LNCaP clone FGC (cell line): ENCODE measurements at regions not wholly inside any gene's neighbourhood (a gene's known extent, or its start where the extent isn't known, plus 50 kb on each side); places are given as distances from the start of the nearest gene placed in this dataset.

Source experiments
- DNase-seq: peaks from one replicate; pipeline ENCODE4 v3.0.0-alpha.2; 2011; ENCODE audit warnings: low read depth
- H3K4me3 ChIP-seq: 2 replicates; pipeline ENCODE4 v1.5.1; 2011; ENCODE audit warnings: mild to moderate bottlenecking, low read depth, low read length, control low read depth
- TF ChIP-seq, protein P1 (sequence below): IDR thresholded peaks from 2 replicates; pipeline ENCODE4 v1.5.1; 2012; ENCODE audit warnings: mild to moderate bottlenecking; ENCODE audit not compliant: control insufficient read depth, insufficient read depth; ENCODE audit errors: extremely low read depth

- H3K4me3 ChIP-seq = peak overlapping the region; percentile 16; the same call in 1 of the 2 replicates
- DNase-seq = no peak
- TF ChIP-seq, protein P1, sequence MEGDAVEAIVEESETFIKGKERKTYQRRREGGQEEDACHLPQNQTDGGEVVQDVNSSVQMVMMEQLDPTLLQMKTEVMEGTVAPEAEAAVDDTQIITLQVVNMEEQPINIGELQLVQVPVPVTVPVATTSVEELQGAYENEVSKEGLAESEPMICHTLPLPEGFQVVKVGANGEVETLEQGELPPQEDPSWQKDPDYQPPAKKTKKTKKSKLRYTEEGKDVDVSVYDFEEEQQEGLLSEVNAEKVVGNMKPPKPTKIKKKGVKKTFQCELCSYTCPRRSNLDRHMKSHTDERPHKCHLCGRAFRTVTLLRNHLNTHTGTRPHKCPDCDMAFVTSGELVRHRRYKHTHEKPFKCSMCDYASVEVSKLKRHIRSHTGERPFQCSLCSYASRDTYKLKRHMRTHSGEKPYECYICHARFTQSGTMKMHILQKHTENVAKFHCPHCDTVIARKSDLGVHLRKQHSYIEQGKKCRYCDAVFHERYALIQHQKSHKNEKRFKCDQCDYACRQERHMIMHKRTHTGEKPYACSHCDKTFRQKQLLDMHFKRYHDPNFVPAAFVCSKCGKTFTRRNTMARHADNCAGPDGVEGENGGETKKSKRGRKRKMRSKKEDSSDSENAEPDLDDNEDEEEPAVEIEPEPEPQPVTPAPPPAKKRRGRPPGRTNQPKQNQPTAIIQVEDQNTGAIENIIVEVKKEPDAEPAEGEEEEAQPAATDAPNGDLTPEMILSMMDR = no peak
Observed at GRCh38 chr21:16425376-16425775, 695.6 kb downstream of the USP25 start.

GRCh38 chr21:16426936-16427335 is 697.2 kb downstream of the USP25 start:
- TF ChIP-seq, protein P1 = no peak
- DNase-seq = no peak
- H3K4me3 ChIP-seq = no peak overlapping the region

GRCh38 chr21:16427587-16428087 is 697.9 kb downstream of the USP25 start:
- TF ChIP-seq, protein P1 = no peak
- no peak overlapping the region for H3K4me3 ChIP-seq
- DNase-seq = no peak

DNA sequence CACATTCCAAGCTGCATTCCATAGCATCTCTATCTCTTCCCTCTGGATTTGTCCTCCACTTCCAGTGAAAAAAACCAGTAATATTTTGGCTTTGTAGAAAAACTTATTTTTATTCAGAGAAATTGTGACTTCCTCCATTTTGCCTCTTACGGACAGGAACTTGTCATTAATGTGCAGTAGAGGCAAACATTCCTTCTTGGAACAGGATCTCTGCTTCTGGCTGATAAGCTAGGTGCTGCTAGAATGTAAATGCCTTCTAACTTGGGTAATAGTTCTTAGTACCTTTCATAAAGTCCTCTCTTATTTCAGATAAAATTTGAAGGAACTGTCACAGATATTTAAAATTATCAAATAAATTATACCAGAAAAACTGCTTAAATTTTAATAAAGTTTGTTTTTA is 707.8 kb downstream of the USP25 start:
- no peak overlapping the region for H3K4me3 ChIP-seq
- DNase-seq = no peak
- TF ChIP-seq, protein P1 = no peak

DNA sequence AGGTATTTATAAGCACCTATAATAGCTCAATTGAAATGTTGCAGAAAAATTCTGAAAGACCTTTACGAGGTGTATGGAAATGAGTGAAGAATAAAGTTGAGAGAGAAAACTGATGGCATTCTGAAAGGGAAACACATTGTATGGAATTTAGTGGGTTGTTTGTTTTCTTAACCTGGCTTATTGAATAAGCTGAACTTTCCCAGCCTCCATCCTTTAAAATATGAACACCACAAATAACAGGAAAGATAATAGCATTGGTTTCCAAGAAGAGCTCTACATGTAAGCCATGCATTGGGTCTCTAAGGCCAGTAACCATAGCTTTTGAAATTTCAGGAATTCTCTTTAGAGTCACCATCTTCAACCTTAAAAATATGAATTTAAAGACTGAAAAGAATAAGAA is 709.0 kb downstream of the USP25 start:
- no peak for DNase-seq
- H3K4me3 ChIP-seq = no peak overlapping the region
- TF ChIP-seq, protein P1 = no peak

- no peak overlapping the region for H3K4me3 ChIP-seq
- no peak for DNase-seq
- TF ChIP-seq, protein P1 = no peak
Observed at GRCh38 chr21:16441789-16442188, 712.0 kb downstream of the USP25 start.

DNA sequence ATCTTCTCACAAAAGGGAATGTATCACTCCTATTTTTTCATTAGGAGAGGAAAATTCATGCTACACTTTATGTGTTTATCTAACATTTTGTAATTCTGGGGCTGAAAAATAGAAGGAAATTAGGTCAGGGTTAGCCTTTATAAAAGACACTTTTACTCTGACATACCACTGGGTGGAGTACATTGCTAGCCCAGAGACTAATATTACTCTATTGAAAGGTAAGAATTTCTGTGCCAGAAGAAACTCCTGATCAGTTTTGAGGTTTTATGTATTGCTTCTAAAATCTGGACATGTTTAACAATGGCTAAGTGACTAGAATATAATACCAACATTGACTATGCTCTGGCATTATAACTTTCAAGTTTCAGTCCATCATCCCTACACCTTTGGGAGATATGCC is 724.6 kb downstream of the USP25 start:
- H3K4me3 ChIP-seq = no peak overlapping the region
- no peak for DNase-seq
- TF ChIP-seq, protein P1 = peak; percentile 19; the same call in 1 of the 2 replicates
